Limb (tissue), 2 donors: ENCODE measurements at regions not wholly inside any gene's neighbourhood (a gene's known extent, or its start where the extent isn't known, plus 50 kb on each side); places are given as distances from the start of the nearest gene placed in this dataset.
"Not testable (repeated sequence)": the region's sequence is repeated elsewhere in the genome, so short reads cannot be mapped to it uniquely, and the experiment has no call there.

Source experiments
- DNase-seq, 2 donors: peaks; one replicate each; pipeline ENCODE4 v3.0.0-alpha.2; 2016; ENCODE audit errors: extremely low spot score in 2 of 2

DNA sequence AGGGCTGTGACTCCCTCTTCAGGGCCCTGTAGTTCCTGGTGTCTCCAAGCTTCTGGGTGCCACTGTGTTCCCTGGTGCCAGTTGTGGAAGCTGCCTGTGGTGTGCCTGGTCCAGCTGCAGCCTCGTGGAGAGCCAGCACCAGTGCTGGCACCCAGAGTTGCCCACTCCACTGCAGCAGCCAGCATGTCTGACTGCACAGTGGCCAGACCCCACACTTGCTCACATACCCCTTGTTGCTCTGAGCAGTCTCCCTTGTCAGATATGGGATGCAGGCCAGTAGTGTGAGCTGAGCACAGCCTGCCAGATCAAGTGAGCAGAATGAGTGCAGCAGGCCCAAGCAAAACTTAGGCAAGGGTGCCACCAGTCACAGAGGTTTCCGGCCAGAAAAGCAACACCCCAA lies 108.6 kb downstream of the ZMAT1 start:
- no peak for DNase-seq

DNA sequence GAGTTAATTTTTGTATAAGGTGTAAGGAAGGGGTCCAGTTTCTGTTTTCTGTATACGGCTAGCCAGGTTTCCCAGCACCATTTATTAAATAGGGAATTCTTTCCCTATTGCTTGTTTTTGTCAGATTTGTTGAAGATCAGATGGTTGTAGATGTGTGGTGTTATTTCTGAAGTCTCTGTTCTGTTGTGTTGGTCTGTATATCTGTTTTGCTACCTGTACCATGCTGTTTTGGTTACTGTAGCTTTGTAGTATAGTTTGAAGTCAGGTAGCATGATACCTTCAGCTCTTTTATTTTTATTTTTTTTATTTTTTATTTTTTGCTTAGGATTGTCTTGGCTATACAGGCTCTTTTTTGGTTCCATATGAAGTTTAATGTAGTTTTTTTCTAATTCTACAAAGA lies 114.1 kb downstream of the ZMAT1 start:
- DNase-seq = not testable (repeated sequence)

DNA sequence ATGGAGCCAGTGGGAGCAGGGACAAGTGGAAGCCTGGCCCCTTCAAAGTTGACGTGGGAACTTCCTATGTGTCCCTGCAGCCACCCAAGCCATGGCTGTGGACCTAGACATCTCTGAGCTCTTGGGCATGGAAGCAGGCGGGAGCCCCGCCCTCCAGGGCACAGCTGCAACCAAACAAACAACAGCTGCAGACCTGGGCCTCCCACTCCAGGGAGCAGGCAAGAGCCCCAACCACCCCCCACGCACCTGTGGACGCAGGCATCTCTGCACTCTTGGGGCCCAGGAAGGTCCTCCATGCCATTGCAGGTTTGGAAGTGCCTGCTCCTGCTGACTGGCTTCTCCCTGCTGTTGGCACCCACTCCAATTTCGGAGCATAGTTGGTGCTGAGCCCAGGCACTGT lies 118.6 kb downstream of the ZMAT1 start:
- no peak for DNase-seq

DNA sequence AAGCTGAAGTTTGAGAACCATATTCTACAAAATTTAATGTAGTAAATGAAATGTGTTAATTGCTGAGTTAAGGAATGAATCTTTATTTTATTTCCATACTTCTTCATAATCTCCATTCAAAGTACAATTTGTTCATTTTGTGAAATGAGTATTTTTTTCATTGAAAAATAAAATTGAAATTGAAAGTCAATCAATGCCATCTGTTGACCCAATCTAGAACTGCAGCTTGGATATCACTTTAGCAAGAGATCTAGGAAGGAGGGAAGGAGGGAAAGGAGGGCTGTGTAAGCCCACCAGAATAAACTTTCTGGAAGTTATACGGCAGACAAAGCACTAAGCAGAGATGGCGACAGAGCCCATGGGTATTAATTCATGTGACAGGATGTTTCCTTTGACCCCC lies 128.4 kb downstream of the ZMAT1 start:
- peak in 1 of 2 donors; percentile 2 for DNase-seq

DNA sequence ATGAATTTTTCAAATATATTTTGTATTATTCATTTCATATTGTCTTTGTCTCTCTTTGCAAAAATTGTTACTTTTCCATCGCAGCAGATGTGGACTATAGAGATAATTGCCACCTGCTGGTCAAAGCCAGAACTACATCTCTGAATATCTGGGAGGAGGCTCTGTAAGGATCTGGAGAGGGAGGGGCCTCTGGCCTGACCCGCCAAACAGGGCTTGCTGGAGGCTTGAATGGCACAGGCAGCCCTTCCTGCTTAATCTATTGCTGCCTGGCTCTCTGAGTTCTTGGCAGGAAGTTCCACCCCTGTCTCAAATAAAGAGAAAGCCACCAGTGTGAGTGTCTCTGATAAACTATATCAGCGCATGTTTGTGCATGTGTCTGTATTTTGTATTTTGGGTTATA lies 132.4 kb downstream of the ZMAT1 start:
- DNase-seq = peak; percentile 66 to 71

DNA sequence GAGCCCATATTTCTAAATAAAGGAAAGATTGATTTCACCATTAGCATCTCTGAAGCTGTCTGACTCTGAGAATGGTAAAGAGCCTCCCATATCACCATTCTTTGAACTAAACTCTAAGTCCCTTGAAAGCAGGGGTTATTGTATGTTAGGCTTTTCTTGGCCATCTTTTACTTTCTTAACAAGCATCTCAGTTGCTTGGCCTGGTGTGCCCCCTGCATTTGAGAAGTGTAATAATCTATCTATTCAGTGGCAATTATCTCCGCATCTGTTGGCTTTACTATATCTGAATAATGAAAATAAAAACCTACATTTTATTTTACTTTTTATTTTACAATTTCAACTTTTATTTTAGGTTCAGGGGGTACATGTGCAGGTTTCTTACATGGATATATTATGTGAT lies 128.3 kb upstream of the ARMCX2 start:
- no peak for DNase-seq

DNA sequence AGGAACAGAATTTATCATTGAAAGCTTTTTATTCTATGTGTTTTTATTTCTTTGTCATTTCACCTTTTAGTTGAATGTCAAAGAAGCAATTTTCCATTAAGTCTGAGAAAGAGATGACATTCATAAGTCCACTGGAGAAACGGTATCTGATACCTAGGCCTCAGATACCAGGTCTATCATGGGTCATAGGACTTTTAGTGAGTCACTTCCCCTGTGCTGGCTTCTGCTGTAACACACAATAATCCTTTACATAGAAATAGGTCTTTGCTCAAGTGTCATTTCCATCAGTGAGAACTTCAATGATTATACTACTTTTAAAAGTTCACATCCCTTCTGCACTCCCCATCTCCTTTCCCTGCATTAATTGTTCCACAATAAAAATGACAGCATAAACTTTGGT lies 125.5 kb upstream of the ARMCX2 start:
- DNase-seq = no peak

DNA sequence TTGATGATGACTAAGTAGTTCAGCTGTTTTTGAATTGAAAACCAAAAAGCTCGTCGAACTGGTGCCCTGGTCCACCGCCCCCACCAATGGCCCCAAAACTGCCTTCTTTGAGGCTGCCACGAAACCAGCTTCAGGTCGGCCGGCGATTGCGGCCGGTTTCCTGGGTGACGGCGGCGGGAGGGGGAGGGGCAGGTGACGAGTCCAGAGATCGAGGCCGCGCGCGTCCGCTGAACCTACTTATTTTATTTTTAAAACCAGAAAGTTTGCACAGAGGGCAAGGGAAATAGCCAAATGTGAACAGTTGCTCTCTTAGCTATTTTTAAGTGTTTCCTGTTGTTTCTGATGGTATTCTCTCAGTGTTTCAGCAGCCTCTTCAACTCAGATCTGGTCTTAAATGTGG lies 120.8 kb upstream of the ARMCX2 start:
- DNase-seq = not testable (repeated sequence)

DNA sequence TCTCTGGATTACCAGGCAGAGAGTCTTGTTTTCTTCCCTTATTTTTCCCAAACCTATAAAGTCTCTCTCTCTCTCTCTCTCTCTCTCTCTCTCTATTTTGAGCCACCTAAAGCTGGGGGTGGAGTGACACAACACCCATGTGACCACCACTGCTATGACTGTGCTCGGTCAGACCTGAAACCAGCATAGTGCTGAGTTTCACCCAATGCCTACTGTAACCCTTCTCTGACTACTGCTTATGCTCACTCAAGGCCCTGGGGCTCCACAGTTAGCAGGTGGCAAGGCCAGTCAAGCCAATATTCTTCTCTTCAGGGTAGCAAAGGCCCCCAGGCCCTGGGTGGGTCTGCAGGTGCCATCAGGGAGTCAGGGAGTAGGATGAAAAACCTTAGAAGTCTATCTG lies 114.7 kb upstream of the ARMCX2 start:
- no peak for DNase-seq

DNA sequence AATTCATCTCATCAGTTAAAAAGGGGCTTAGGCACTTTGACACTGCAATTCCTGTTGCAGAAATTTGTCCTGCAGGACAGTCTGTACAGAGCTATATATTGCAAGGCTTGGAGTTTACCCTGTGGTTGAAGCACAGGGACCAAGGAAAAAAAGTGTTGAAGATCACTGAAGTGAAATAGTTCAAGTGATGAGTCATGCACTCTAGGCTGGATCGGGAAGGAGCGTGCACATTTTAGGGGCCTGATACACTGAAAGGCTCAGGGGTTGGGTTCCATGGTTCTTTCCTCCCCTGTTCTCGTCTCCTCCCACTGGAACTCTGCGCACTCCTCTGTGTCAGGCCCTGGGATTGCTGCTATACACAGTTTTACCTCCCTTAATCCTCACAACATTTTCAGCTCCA lies 104.9 kb upstream of the ARMCX2 start:
- no peak for DNase-seq

DNA sequence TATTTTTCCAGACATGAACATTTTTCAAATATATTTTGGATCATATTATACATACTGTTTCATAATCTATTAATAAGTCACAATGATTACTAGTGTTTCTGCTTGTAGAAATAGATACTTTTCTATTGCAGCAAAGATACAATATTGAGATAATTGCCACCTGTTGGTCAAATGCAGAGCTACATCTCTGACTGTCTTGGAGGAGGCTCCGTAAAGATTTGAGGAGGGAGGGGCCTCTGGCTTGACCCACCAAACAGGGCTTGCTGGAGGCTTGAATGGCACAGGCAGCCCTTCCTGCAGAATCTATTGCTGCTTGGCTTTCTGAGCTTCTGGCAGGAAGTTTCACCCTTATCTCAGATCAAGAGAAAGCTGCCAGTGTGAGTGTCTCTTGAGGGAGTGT lies 99.3 kb upstream of the ARMCX2 start:
- DNase-seq = peak; percentile 31 to 50

DNA sequence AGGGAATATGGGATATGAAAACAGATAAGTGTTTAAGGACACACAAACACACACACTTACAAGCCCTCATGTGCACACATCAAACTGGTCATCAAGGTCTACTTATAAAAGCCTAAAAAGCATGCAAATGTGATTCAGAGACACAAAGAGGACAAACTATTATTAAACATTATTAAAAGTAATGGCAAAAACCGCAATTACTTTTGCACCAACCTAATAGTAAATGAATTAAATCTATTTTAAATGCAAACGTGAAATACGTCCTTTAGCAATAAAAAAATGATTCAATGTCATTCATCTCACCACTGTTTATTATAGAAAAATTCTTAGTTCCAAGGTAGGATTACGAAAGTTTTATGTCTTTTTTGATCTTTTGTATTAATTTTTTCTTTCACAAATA lies 91.1 kb upstream of the ARMCX2 start:
- no peak for DNase-seq

DNA sequence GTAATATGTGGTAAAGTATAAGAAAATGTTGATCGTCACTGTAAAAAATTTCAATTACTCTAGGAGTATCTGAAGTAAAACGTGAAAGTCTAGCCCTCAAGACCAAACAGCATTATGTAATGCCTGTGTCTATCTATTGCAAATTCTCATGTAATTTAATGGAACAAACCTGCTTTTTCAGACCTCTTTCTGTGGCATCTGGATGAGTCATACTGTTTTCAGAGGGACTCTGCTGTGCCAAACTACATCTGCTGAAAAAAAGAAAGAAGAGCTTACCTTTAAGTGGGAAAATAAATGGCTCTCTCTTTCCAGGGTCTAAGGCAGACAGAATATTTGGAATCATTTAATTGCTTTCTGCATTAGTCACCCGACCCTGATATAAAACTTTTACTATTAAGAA lies 89.8 kb upstream of the ARMCX2 start:
- DNase-seq = no peak

DNA sequence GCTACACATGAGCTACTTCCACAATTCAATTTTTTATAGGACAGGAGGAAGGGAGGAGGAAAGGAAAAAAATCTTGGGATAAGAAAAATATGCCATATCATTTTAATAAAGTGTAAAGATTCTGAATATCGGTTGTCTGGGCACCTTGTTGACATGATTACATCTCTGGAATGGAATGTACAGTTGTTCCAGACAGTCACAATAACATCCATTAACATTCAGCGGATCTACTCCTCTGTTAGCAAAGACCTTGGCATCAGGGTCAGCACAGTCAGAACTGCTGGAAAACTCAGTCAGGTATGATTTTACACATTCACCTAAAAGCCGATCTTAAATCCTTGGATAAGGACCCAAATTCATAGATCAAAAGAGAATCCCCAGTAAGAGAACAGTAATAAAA lies 85.4 kb upstream of the ARMCX2 start:
- DNase-seq = no peak

DNA sequence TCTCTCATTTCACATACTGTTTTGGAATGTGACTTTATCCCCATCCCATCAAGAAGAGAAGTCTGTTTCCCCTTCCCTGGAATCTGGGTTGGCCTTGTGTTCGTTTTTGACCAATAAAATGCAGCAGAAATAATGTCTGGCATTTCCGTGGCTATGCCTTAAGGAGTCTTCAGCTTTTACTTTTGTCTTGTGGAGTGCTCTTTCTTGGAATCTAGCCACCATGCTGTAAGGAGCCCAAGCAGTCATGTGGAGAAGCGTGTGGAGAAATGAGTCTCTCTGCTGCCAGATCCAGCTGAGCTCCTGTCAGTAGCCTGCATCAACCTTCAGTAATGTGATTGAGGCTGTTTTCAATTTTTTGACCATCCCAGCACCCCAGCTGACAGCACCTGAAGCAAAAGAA lies 84.4 kb upstream of the ARMCX2 start:
- DNase-seq = no peak

DNA sequence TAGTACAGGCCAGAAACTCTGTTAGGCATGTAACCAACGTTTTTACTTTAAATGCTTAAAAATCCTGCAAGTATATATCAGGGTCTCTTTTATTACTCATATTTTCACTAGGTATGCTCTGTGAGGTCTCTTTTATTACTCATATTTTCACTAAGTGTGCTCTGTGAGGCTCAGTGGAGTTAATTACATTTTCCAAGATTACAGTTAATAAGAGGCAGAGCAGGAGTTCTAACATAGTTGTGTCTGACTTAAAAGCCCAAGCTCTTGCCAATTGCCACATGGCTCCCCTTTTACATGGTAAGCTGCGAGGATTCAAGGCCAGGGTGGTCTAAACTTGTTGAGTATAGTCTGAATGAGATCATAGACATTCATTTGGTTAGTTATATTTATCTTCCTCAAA lies 81.0 kb upstream of the ARMCX2 start:
- DNase-seq = no peak

DNA sequence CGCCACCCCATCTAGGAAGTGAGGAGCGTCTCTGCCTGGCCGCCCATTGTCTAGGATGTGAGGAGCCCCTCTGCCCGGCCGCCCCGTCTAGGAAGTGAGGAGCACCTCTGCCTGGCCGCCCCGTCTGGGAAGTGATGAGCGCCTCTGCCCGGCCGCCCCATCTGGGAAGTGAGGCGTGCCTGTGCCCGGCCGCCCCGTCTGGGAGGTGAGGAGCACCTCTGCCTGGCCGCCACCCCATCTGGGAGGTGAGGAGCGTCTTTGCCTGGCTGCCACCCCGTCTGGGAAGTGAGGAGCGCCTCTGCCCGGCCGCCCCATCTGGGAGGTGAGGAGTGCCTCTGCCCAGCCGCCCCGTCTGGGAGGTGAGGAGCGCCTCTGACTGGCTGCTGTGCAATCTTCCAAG lies 79.2 kb upstream of the ARMCX2 start:
- DNase-seq = not testable (repeated sequence)

DNA sequence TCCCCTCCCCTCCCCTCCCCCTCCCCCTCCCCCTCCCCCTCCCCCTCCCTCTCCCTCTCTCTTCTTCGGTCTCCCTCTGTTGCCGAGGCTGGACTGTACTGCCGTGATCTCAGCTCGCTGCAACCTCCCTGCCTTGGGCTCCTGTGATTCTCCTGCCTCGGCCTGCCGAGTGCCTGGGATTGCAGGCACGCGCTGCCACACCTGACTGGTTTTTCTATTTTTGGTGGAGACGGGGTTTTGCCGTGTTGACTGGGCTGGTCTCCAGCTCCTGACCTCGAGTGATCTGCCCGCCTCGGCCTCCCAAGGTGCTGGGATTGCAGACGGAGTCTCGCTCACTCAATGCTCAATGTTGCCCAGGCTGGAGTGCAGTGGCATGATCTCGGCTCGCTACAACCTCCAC lies 78.8 kb upstream of the ARMCX2 start:
- not testable (repeated sequence) for DNase-seq

DNA sequence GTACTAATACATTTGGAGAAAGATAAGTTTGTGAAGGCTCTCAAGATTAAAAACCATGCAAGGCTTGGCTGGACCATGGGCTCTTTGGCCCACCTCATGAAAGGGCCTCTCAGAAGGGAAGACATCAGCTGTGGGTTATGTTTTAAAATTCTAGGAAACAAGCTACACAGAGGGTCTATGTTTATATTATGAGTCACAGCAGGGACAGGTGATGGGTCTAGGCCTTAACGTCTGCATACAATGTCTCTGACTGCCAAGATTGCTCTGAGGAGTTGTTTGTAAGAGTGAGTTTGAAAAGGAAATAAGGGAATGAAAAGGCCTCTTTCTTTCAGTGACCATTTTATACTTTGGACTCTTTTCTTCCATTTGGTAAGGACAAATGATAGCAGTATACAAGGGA lies 77.0 kb upstream of the ARMCX2 start:
- DNase-seq = no peak

DNA sequence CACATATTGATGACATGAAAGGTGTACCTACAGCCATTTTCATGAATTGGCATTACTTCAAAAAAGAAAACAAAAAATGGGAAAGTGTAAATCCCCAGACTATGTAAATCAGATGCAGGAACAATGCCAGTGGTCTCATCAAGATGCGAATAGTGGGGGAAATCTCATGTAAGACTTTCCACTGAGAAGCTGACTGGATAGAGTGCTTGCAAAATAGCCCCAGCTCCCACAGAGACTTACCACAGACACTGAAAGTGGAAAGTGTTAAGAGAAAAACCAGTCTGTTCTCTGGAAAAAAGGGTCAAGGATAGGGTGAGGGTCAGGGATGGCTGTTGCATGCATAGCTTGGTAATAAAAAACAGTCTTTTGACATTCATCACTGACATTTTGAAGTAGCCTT lies 73.2 kb upstream of the ARMCX2 start:
- DNase-seq = no peak

DNA sequence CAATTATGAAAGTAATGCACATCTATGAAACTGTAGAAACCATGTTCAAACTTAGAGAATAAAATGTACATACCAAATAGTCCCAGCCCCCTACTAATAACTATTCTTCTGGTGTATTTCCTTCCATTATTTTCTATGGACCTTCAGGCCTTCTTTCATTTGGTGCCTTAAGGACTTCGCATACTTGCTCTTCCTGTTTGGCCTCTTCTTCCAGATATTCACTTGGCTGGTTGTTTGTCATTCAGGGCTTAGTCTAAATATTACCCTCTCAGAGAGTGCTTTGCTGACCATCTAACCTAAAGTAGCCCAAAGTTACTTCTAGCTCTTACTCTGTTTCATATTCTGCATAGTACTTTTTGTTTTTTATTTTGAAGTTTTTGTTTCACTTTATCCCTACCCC lies 70.3 kb upstream of the ARMCX2 start:
- DNase-seq = no peak
